ENCODE measurements at regions not wholly inside any gene's neighbourhood (a gene's known extent, or its start where the extent isn't known, plus 50 kb on each side); places are given as distances from the start of the nearest gene placed in this dataset.

DNA sequence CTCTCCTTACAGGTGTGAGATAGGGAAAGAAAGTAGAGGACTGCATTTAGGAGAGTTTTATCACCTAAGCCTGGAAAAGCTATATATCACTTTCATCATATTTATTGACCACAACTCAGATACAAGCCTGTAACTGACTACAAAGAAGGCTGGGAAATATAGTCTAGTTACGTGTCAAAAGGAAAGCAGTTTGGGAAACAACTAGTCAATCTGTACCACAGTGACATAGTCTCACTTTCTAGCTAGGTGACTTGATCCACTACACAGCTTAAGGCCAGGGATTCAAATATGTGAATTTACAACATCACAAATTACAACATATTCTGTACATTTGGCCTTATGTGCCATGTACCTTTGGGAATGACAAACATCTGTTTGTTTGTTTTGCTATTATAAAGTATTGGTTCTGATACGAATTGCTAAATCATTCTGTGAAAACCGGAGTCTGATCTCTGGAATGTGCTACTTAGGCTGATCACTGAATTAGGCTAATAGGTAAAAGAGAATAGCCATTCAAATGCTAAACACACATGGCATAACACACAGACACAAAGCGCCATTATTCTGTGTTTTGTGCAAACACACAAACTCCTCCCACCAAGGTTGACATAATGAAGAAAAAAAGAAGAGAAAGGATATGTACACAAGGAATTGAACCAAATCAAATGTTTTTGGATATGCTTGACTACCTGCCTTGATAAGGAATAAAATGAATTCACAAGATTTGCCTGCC lies 279.8 kb downstream of the DUSP6 start:
- H3K9ac ChIP-seq (ENCODE audit: low read length) = no peak overlapping the region
- no peak overlapping the region for H3K4me2 ChIP-seq (ENCODE audit: low read length)
- no peaks in the 10 kb centered on the region for H4K20me1 ChIP-seq (ENCODE audit: insufficient read depth)
- H2AFZ ChIP-seq (ENCODE audit: low read depth, low read length) = no peak overlapping the region
- no peaks in the 10 kb centered on the region for H3K79me2 ChIP-seq (replicated peaks; ENCODE audit: insufficient read depth, low read length)
- H3K9me2 ChIP-seq (ENCODE audit: insufficient read depth, low read length) = no peaks in the 10 kb centered on the region
- no peaks in the 10 kb centered on the region for H3K36me3 ChIP-seq (ENCODE audit: insufficient read depth, low read length)
- no peaks in the 10 kb centered on the region for H3F3A ChIP-seq (ENCODE audit: insufficient read depth, low read length, poor library complexity, severe bottlenecking)
- H3K27ac ChIP-seq (ENCODE audit: low read length) = no peak overlapping the region
- no peaks in the 10 kb centered on the region for H3K9me3 ChIP-seq (ENCODE audit: low read length)
- no peaks in the 10 kb centered on the region for H3K27me3 ChIP-seq (ENCODE audit: insufficient read depth, low read depth, low read length)
- TF ChIP-seq TAF1 (IDR thresholded peaks at IDR 0.05; ENCODE audit: low read depth) (no peak), RAD21 (conservative IDR thresholded peaks at IDR 0.05) (no peak), POLR2AphosphoS5 (IDR thresholded peaks at IDR 0.05) (no peak), SMC3 (conservative IDR thresholded peaks at IDR 0.05; ENCODE audit: poor library complexity) (no peak), EP300 (conservative IDR thresholded peaks at IDR 0.05; ENCODE audit: poor library complexity, severe bottlenecking) (no peak), MXI1 (conservative IDR thresholded peaks at IDR 0.05; ENCODE audit: poor library complexity, severe bottlenecking) (no peak), EZH2 (IDR thresholded peaks at IDR 0.05; ENCODE audit: borderline replicate concordance, insufficient read depth, low read length, poor library complexity, severe bottlenecking) (no peak)
- TF ChIP-seq, protein P1, sequence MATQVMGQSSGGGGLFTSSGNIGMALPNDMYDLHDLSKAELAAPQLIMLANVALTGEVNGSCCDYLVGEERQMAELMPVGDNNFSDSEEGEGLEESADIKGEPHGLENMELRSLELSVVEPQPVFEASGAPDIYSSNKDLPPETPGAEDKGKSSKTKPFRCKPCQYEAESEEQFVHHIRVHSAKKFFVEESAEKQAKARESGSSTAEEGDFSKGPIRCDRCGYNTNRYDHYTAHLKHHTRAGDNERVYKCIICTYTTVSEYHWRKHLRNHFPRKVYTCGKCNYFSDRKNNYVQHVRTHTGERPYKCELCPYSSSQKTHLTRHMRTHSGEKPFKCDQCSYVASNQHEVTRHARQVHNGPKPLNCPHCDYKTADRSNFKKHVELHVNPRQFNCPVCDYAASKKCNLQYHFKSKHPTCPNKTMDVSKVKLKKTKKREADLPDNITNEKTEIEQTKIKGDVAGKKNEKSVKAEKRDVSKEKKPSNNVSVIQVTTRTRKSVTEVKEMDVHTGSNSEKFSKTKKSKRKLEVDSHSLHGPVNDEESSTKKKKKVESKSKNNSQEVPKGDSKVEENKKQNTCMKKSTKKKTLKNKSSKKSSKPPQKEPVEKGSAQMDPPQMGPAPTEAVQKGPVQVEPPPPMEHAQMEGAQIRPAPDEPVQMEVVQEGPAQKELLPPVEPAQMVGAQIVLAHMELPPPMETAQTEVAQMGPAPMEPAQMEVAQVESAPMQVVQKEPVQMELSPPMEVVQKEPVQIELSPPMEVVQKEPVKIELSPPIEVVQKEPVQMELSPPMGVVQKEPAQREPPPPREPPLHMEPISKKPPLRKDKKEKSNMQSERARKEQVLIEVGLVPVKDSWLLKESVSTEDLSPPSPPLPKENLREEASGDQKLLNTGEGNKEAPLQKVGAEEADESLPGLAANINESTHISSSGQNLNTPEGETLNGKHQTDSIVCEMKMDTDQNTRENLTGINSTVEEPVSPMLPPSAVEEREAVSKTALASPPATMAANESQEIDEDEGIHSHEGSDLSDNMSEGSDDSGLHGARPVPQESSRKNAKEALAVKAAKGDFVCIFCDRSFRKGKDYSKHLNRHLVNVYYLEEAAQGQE (IDR thresholded peaks at IDR 0.05; ENCODE audit: borderline replicate concordance) = no peak
- TF ChIP-seq, protein P2, sequence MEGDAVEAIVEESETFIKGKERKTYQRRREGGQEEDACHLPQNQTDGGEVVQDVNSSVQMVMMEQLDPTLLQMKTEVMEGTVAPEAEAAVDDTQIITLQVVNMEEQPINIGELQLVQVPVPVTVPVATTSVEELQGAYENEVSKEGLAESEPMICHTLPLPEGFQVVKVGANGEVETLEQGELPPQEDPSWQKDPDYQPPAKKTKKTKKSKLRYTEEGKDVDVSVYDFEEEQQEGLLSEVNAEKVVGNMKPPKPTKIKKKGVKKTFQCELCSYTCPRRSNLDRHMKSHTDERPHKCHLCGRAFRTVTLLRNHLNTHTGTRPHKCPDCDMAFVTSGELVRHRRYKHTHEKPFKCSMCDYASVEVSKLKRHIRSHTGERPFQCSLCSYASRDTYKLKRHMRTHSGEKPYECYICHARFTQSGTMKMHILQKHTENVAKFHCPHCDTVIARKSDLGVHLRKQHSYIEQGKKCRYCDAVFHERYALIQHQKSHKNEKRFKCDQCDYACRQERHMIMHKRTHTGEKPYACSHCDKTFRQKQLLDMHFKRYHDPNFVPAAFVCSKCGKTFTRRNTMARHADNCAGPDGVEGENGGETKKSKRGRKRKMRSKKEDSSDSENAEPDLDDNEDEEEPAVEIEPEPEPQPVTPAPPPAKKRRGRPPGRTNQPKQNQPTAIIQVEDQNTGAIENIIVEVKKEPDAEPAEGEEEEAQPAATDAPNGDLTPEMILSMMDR (IDR thresholded peaks at IDR 0.05; ENCODE audit: poor library complexity, severe bottlenecking) = no peak
- H3K4me3 ChIP-seq (ENCODE audit: low read length) = no peak overlapping the region

DNA sequence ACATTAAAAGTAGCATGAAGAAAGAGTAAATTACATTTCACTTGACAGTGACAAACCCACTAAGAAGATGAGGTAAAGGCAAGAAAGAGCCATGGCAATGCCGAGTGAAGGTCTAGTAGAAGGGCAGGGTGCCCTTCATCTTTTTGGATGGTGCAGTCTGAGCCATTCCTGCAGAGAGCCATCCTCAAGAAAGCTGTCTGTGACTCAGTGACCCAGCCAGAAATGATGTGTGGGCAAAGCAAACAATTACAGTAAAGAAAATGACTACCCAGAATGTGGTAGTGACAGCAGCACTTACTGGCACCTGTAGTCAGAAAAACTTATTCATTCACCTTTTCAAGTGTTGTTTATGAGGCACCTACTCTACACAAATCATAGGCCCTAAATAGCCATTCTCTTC lies 281.7 kb downstream of the DUSP6 start:
- TF ChIP-seq POLR2AphosphoS5 (IDR thresholded peaks at IDR 0.05) (no peak), RAD21 (conservative IDR thresholded peaks at IDR 0.05) (no peak), EZH2 (IDR thresholded peaks at IDR 0.05; ENCODE audit: borderline replicate concordance, insufficient read depth, low read length, poor library complexity, severe bottlenecking) (no peak), EP300 (conservative IDR thresholded peaks at IDR 0.05; ENCODE audit: poor library complexity, severe bottlenecking) (no peak), MXI1 (conservative IDR thresholded peaks at IDR 0.05; ENCODE audit: poor library complexity, severe bottlenecking) (no peak), TAF1 (IDR thresholded peaks at IDR 0.05; ENCODE audit: low read depth) (no peak)
- TF ChIP-seq, protein P2 (IDR thresholded peaks at IDR 0.05; ENCODE audit: poor library complexity, severe bottlenecking) = no peak
- TF ChIP-seq, protein P1 (IDR thresholded peaks at IDR 0.05; ENCODE audit: borderline replicate concordance) = no peak
- Histone ChIP-seq H3K4me2 (ENCODE audit: low read length) (no peak overlapping the region), H3F3A (ENCODE audit: insufficient read depth, low read length, poor library complexity, severe bottlenecking) (no peaks in the 10 kb centered on the region), H3K9ac (ENCODE audit: low read length) (no peak overlapping the region), H3K79me2 (replicated peaks; ENCODE audit: insufficient read depth, low read length) (no peaks in the 10 kb centered on the region), H3K9me3 (ENCODE audit: low read length) (no peaks in the 10 kb centered on the region), H3K4me3 (ENCODE audit: low read length) (no peak overlapping the region), H3K9me2 (ENCODE audit: insufficient read depth, low read length) (no peaks in the 10 kb centered on the region), H2AFZ (ENCODE audit: low read depth, low read length) (no peak overlapping the region), H3K27me3 (ENCODE audit: insufficient read depth, low read depth, low read length) (no peaks in the 10 kb centered on the region), H3K27ac (ENCODE audit: low read length) (no peak overlapping the region), H4K20me1 (ENCODE audit: insufficient read depth) (no peaks in the 10 kb centered on the region), H3K36me3 (ENCODE audit: insufficient read depth, low read length) (no peaks in the 10 kb centered on the region)
